ENCODE measurements at regions not wholly inside any gene's neighbourhood (a gene's known extent, or its start where the extent isn't known, plus 50 kb on each side); places are given as distances from the start of the nearest gene placed in this dataset.

- Histone ChIP-seq H3K36me3 (ENCODE audit: insufficient read depth) (no peaks in the 10 kb centered on the region), H3K4me2 (no peak overlapping the region), H4K20me1 (replicated peaks; ENCODE audit: insufficient read depth) (no peaks in the 10 kb centered on the region), H3F3A (replicated peaks; ENCODE audit: low read depth) (no peaks in the 10 kb centered on the region), H2AFZ (no peak overlapping the region), H3K27ac (ENCODE audit: low read depth) (no peak overlapping the region), H3K9me2 (ENCODE audit: insufficient read depth) (no peaks in the 10 kb centered on the region), H3K79me2 (replicated peaks; ENCODE audit: insufficient read depth) (no peaks in the 10 kb centered on the region), H3K4me3 (no peak overlapping the region), H3K27me3 (ENCODE audit: insufficient read depth) (no peaks in the 10 kb centered on the region), H3K4me1 (ENCODE audit: insufficient read depth) (no peaks in the 10 kb centered on the region; the same call in 1 of the 2 replicates)
- TF ChIP-seq NANOG (IDR thresholded peaks at IDR 0.05; ENCODE audit: borderline replicate concordance) (no peak), ZNF462 (CRISPR knock-in tag; IDR thresholded peaks at IDR 0.05) (no peak), EZH2 (IDR thresholded peaks at IDR 0.05; ENCODE audit: low read depth, unreplicated experiment) (no peak), REST (IDR thresholded peaks at IDR 0.05; ENCODE audit: unreplicated experiment) (no peak), ZNF331 (CRISPR knock-in tag; IDR thresholded peaks at IDR 0.05; ENCODE audit: low read depth) (no peak), CREB1 (CRISPR knock-in tag; IDR thresholded peaks at IDR 0.05; ENCODE audit: low read depth) (no peak), POLR2AphosphoS5 (IDR thresholded peaks at IDR 0.05; ENCODE audit: low read depth) (no peak), EZH2phosphoT487 (IDR thresholded peaks at IDR 0.05; ENCODE audit: unreplicated experiment) (no peak), JUNB (IDR thresholded peaks at IDR 0.05; ENCODE audit: unreplicated experiment) (no peak), ZNF114 (CRISPR knock-in tag; IDR thresholded peaks at IDR 0.05) (no peak), STAT1 (IDR thresholded peaks at IDR 0.05; ENCODE audit: unreplicated experiment) (no peak)
- TF ChIP-seq, protein P1, sequence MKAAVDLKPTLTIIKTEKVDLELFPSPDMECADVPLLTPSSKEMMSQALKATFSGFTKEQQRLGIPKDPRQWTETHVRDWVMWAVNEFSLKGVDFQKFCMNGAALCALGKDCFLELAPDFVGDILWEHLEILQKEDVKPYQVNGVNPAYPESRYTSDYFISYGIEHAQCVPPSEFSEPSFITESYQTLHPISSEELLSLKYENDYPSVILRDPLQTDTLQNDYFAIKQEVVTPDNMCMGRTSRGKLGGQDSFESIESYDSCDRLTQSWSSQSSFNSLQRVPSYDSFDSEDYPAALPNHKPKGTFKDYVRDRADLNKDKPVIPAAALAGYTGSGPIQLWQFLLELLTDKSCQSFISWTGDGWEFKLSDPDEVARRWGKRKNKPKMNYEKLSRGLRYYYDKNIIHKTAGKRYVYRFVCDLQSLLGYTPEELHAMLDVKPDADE (IDR thresholded peaks at IDR 0.05): no peak
- TF ChIP-seq, protein P2, sequence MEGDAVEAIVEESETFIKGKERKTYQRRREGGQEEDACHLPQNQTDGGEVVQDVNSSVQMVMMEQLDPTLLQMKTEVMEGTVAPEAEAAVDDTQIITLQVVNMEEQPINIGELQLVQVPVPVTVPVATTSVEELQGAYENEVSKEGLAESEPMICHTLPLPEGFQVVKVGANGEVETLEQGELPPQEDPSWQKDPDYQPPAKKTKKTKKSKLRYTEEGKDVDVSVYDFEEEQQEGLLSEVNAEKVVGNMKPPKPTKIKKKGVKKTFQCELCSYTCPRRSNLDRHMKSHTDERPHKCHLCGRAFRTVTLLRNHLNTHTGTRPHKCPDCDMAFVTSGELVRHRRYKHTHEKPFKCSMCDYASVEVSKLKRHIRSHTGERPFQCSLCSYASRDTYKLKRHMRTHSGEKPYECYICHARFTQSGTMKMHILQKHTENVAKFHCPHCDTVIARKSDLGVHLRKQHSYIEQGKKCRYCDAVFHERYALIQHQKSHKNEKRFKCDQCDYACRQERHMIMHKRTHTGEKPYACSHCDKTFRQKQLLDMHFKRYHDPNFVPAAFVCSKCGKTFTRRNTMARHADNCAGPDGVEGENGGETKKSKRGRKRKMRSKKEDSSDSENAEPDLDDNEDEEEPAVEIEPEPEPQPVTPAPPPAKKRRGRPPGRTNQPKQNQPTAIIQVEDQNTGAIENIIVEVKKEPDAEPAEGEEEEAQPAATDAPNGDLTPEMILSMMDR (conservative IDR thresholded peaks at IDR 0.05; ENCODE audit: low read depth in 2 of 2): no peak
- H3K27me3 Mint-ChIP-seq (ENCODE audit: insufficient read depth, low read depth, poor library complexity): peaks cover 11% of the 10 kb centered on the region
- H3K9me3 Mint-ChIP-seq: no peaks in the 10 kb centered on the region
- no peak for ATAC-seq
- DNase-seq (ENCODE audit: low spot score): no peak
- no peak overlapping the region for H3K4me3 Mint-ChIP-seq
- no peaks in the 10 kb centered on the region for H3K36me3 Mint-ChIP-seq (ENCODE audit: low read depth)
- no peak overlapping the region for H3K27ac Mint-ChIP-seq
- H3K4me1 Mint-ChIP-seq: peaks cover 16% of the 10 kb centered on the region
These were observed 150.4 kb upstream of the SLC6A11 start for GRCh38 chr3:10665592-10665991.
